ENCODE measurements at regions not wholly inside any gene's neighbourhood (a gene's known extent, or its start where the extent isn't known, plus 50 kb on each side); places are given as distances from the start of the nearest gene placed in this dataset.

- Mint-ChIP-seq H3K4me3 (no peak overlapping the region), H3K9me3 (peaks cover 4% of the 10 kb centered on the region), H3K36me3 (ENCODE audit: low read depth) (no peaks in the 10 kb centered on the region), H3K27me3 (ENCODE audit: low read depth) (no peaks in the 10 kb centered on the region), H3K27ac (ENCODE audit: unreplicated experiment) (no peak overlapping the region), H3K4me1 (no peaks in the 10 kb centered on the region)
- no peak for DNase-seq (ENCODE audit: low read depth, low spot score)
- no peak for TF ChIP-seq CTCF (conservative IDR thresholded peaks at IDR 0.05)
Observed at GRCh38 chr2:180583441-180584140, 396.8 kb upstream of the UBE2E3 start.

- no peaks in the 10 kb centered on the region for H3K9me3 Mint-ChIP-seq
Observed at GRCh38 chr2:180579388-180579787, 401.0 kb upstream of the UBE2E3 start.

GRCh38 chr2:180578441-180578840 is 402.0 kb upstream of the UBE2E3 start:
- DNase-seq (ENCODE audit: low read depth, low spot score), result no peak
- no peaks in the 10 kb centered on the region for H3K4me1 Mint-ChIP-seq
- no peak overlapping the region for H3K4me3 Mint-ChIP-seq
- no peaks in the 10 kb centered on the region for H3K9me3 Mint-ChIP-seq
- H3K36me3 Mint-ChIP-seq (ENCODE audit: low read depth), result no peaks in the 10 kb centered on the region
- TF ChIP-seq CTCF (conservative IDR thresholded peaks at IDR 0.05), result no peak
- H3K27me3 Mint-ChIP-seq (ENCODE audit: low read depth), result no peaks in the 10 kb centered on the region
- no peak overlapping the region for H3K27ac Mint-ChIP-seq (ENCODE audit: unreplicated experiment)

More at GRCh38 chr2:180579388-180579787, 401.0 kb upstream of the UBE2E3 start:
- H3K4me3 Mint-ChIP-seq, result no peak overlapping the region
- no peaks in the 10 kb centered on the region for H3K36me3 Mint-ChIP-seq (ENCODE audit: low read depth)
- no peak for DNase-seq (ENCODE audit: low read depth, low spot score)
- TF ChIP-seq CTCF (conservative IDR thresholded peaks at IDR 0.05), result no peak
- no peaks in the 10 kb centered on the region for H3K4me1 Mint-ChIP-seq
- H3K27ac Mint-ChIP-seq (ENCODE audit: unreplicated experiment), result no peak overlapping the region
- no peaks in the 10 kb centered on the region for H3K27me3 Mint-ChIP-seq (ENCODE audit: low read depth)

- no peaks in the 10 kb centered on the region for H3K36me3 Mint-ChIP-seq (ENCODE audit: low read depth)
- no peak for DNase-seq (ENCODE audit: low read depth, low spot score)
- no peak overlapping the region for H3K4me3 Mint-ChIP-seq
- no peaks in the 10 kb centered on the region for H3K9me3 Mint-ChIP-seq
- H3K27ac Mint-ChIP-seq (ENCODE audit: unreplicated experiment), result no peak overlapping the region
- no peaks in the 10 kb centered on the region for H3K27me3 Mint-ChIP-seq (ENCODE audit: low read depth)
- H3K4me1 Mint-ChIP-seq, result no peaks in the 10 kb centered on the region
- no peak for TF ChIP-seq CTCF (conservative IDR thresholded peaks at IDR 0.05)
Observed at GRCh38 chr2:180577567-180577966, 402.8 kb upstream of the UBE2E3 start.

GRCh38 chr2:180573951-180574350 is 406.5 kb upstream of the UBE2E3 start:
- no peaks in the 10 kb centered on the region for H3K36me3 Mint-ChIP-seq (ENCODE audit: low read depth)
- no peaks in the 10 kb centered on the region for H3K27me3 Mint-ChIP-seq (ENCODE audit: low read depth)
- no peaks in the 10 kb centered on the region for H3K9me3 Mint-ChIP-seq
- no peak for TF ChIP-seq CTCF (conservative IDR thresholded peaks at IDR 0.05)
- no peak overlapping the region for H3K27ac Mint-ChIP-seq (ENCODE audit: unreplicated experiment)
- no peaks in the 10 kb centered on the region for H3K4me1 Mint-ChIP-seq
- no peak for DNase-seq (ENCODE audit: low read depth, low spot score)
- no peak overlapping the region for H3K4me3 Mint-ChIP-seq
